ENCODE measurements at regions not wholly inside any gene's neighbourhood (a gene's known extent, or its start where the extent isn't known, plus 50 kb on each side); places are given as distances from the start of the nearest gene placed in this dataset.

DNA sequence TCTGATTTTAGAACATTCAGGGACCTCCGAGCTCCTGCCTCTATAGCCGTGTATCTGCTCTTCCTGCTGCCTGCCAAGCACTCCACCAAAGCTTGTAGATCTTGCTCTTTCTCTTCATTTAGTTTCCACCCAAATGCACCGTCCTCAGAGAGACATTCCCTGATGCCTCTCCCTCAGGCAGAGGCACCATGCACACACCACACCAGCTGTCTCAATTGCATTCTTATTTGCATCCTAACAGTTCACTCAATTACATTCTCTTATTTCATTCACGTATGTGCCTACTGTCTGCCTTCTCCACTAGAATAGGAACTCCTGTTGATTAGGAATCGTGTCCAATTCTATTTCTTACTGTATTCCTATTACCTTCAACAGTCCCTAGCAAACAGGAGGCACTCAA lies 845.4 kb upstream of the TMEM132C start (continued):
- TF ChIP-seq SP1 (IDR thresholded peaks at IDR 0.05; ENCODE audit: low read depth, low read length) (no peak), FOXM1 (IDR thresholded peaks at IDR 0.05; ENCODE audit: low read depth, low read length) (no peak), NFIC (IDR thresholded peaks at IDR 0.05; ENCODE audit: low read depth, low read length) (no peak), MEF2A (IDR thresholded peaks at IDR 0.05; ENCODE audit: insufficient read depth, low read depth, low read length) (no peak), YBX1 (IDR thresholded peaks at IDR 0.05) (no peak), NR2C2 (IDR thresholded peaks at IDR 0.05; ENCODE audit: borderline replicate concordance, control insufficient read depth, insufficient read length, low read depth) (no peak), EP300 (IDR thresholded peaks at IDR 0.05; ENCODE audit: borderline replicate concordance in 1 of 2, control insufficient read depth in 1 of 2, low read depth in 2 of 2, low read length in 2 of 2) (no peak), NR2C1 (IDR thresholded peaks at IDR 0.05) (no peak), BMI1 (IDR thresholded peaks at IDR 0.05; ENCODE audit: borderline replicate concordance) (no peak)
- TF ChIP-seq, protein P1, sequence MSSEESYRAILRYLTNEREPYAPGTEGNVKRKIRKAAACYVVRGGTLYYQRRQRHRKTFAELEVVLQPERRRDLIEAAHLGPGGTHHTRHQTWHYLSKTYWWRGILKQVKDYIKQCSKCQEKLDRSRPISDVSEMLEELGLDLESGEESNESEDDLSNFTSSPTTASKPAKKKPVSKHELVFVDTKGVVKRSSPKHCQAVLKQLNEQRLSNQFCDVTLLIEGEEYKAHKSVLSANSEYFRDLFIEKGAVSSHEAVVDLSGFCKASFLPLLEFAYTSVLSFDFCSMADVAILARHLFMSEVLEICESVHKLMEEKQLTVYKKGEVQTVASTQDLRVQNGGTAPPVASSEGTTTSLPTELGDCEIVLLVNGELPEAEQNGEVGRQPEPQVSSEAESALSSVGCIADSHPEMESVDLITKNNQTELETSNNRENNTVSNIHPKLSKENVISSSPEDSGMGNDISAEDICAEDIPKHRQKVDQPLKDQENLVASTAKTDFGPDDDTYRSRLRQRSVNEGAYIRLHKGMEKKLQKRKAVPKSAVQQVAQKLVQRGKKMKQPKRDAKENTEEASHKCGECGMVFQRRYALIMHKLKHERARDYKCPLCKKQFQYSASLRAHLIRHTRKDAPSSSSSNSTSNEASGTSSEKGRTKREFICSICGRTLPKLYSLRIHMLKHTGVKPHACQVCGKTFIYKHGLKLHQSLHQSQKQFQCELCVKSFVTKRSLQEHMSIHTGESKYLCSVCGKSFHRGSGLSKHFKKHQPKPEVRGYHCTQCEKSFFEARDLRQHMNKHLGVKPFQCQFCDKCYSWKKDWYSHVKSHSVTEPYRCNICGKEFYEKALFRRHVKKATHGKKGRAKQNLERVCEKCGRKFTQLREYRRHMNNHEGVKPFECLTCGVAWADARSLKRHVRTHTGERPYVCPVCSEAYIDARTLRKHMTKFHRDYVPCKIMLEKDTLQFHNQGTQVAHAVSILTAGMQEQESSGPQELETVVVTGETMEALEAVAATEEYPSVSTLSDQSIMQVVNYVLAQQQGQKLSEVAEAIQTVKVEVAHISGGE (CRISPR knock-in tag; IDR thresholded peaks at IDR 0.05), result no peak
- TF ChIP-seq, protein P2, sequence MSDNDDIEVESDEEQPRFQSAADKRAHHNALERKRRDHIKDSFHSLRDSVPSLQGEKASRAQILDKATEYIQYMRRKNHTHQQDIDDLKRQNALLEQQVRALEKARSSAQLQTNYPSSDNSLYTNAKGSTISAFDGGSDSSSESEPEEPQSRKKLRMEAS (IDR thresholded peaks at IDR 0.05; ENCODE audit: low read depth, low read length), result no peak
